Psoas muscle (tissue), 7 donors: ENCODE measurements at regions not wholly inside any gene's neighbourhood (a gene's known extent, or its start where the extent isn't known, plus 50 kb on each side); places are given as distances from the start of the nearest gene placed in this dataset.

Experiments used
- ATAC-seq, 4 donors: fragments of 200-7000 bp; cut with Tn5 transposase; one replicate each; pipeline ENCODE4 v1.9.1; 2020; ENCODE audit warnings: moderate library complexity in 3 of 4, mild to moderate bottlenecking in 2 of 4
- DNase-seq, 2 donors: peaks; one replicate each; pipeline ENCODE4 v3.0.0-alpha.2; 2020
- H3K27ac ChIP-seq: fragments of 200-600 bp; one replicate; pipeline ENCODE4 v1.8.0; 2022
- H3K27me3 ChIP-seq, 3 donors: fragments of 200-600 bp in 1 of 3; one replicate each; pipeline versions ENCODE4 v1.6.1 to v1.8.0; 2013 to 2022; ENCODE audit warnings: low read length in 2 of 3, mild to moderate bottlenecking in 2 of 3, moderate library complexity in 1 of 3; ENCODE audit not compliant: insufficient read depth in 3 of 3
- H3K36me3 ChIP-seq, 2 donors: fragments of 200-600 bp in 1 of 2; one replicate each; pipeline versions ENCODE4 v1.6.1 to v1.8.0; 2013 to 2022; ENCODE audit warnings: low read depth in 1 of 2, mild to moderate bottlenecking in 1 of 2, moderate library complexity in 1 of 2; ENCODE audit not compliant: insufficient read depth in 1 of 2
- H3K4me1 ChIP-seq: fragments of 200-600 bp; one replicate; pipeline ENCODE4 v1.8.0; 2022
- H3K4me3 ChIP-seq: fragments of 200-600 bp; one replicate; pipeline ENCODE4 v1.8.0; 2022; ENCODE audit warnings: mild to moderate bottlenecking
- H3K9me3 ChIP-seq: fragments of 200-600 bp; one replicate; pipeline ENCODE4 v1.8.0; 2022
- CTCF ChIP-seq: fragments of 200-600 bp; IDR thresholded peaks from one replicate; pipeline ENCODE4 v1.8.0; 2022; ENCODE audit warnings: antibody characterized with exemption
- whole genome bisulfite sequencing, 3 donors: extraction: QIAGEN DNeasy Blood & Tissue Kit; methylation state at CpG; one replicate each; pipeline versions ENCODE4 v1.1.6 to v1.1.7; 2013; 5-methylcytosine and 5-hydroxymethylcytosine counted together
- intact Hi-C, 2 donors: fragments of 100-400 bp; cut with DNase I; formaldehyde crosslinking; loops; one replicate each; pipeline versions ENCODE4 v1.11.0 to v1.14.2; 2022
- donor health status: healthy with polysubstance abuse.
- donor health status: DM: no; HTN: no; CAD: no; lungs with moderate emphysema.
- donor health status: Bipolar disorder and iron deficiency.
- donor health status: healthy.
- donor health status: DM: yes; HTN: yes; CAD: no.
- donor health status: DM: no; HTN: no; CAD: no.
- donor health status: DM: yes; HTN: yes; CAD: no.

- Histone ChIP-seq H3K36me3 (no peaks in the 10 kb centered on the region), H3K4me3 (no peak overlapping the region), H3K4me1 (no peaks in the 10 kb centered on the region), H3K27me3 (peaks cover 0 to 13% (median 0%) of the 10 kb centered on the region in 3 donors), H3K27ac (no peak overlapping the region), H3K9me3 (no peaks in the 10 kb centered on the region)
- DNase-seq (peak in 1 of 2 donors; percentile 22), ATAC-seq (no peak)
- WGBS, 3 donors, result 95 to 97% (median 96%) methylated on average over 12 of the region's 12 CpGs
- intact Hi-C loops, result no loop called here
- no peak for TF ChIP-seq CTCF
Measured at GRCh38 chr2:239579081-239579480, 178.3 kb upstream of the HDAC4 start.

- no peaks in the 10 kb centered on the region for H3K9me3 ChIP-seq
- no peak overlapping the region for H3K27ac ChIP-seq
- H3K4me1 ChIP-seq, result no peaks in the 10 kb centered on the region
- DNase-seq (peak in 1 of 2 donors; percentile 19), ATAC-seq (no peak)
- H3K4me3 ChIP-seq, result no peak overlapping the region
- no peaks in the 10 kb centered on the region for H3K36me3 ChIP-seq
- WGBS, 3 donors, result 83 to 94% (median 83%) methylated on average over 12 of the region's 12 CpGs
- intact Hi-C loops, result no loop called here
- no peak for TF ChIP-seq CTCF
- H3K27me3 ChIP-seq, result peaks cover 0 to 13% (median 0%) of the 10 kb centered on the region in 3 donors
Measured at GRCh38 chr2:239578381-239578780, 177.6 kb upstream of the HDAC4 start.

GRCh38 chr2:239577935-239578334 lies 177.1 kb upstream of the HDAC4 start:
- intact Hi-C loops, result no loop called here
- TF ChIP-seq CTCF, result no peak
- Histone ChIP-seq H3K27me3 (peaks cover 0 to 13% (median 0%) of the 10 kb centered on the region in 3 donors), H3K4me1 (no peaks in the 10 kb centered on the region), H3K4me3 (no peak overlapping the region), H3K27ac (no peak overlapping the region), H3K36me3 (no peaks in the 10 kb centered on the region), H3K9me3 (no peaks in the 10 kb centered on the region)
- 90 to 94% (median 90%) methylated on average over 12 of the region's 12 CpGs for WGBS, 3 donors
- ATAC-seq (no peak), DNase-seq (peak in 1 of 2 donors; percentile 21)

GRCh38 chr2:239576784-239577685 lies 176.2 kb upstream of the HDAC4 start:
- WGBS, 3 donors, result 77 to 87% (median 85%) methylated on average over 17 of the region's 17 CpGs
- no peak for ATAC-seq
- H3K4me1 ChIP-seq, result no peaks in the 10 kb centered on the region
- no peaks in the 10 kb centered on the region for H3K36me3 ChIP-seq
- H3K27ac ChIP-seq, result no peak overlapping the region
- DNase-seq, result peak in 1 of 2 donors; percentile 39
- no peak for TF ChIP-seq CTCF
- no peak overlapping the region for H3K4me3 ChIP-seq
- H3K27me3 ChIP-seq, result peaks cover 0 to 13% (median 0%) of the 10 kb centered on the region in 3 donors
- intact Hi-C loops, result no loop called here
- H3K9me3 ChIP-seq, result no peaks in the 10 kb centered on the region
